ENCODE measurements at regions not wholly inside any gene's neighbourhood (a gene's known extent, or its start where the extent isn't known, plus 50 kb on each side); places are given as distances from the start of the nearest gene placed in this dataset.

GRCh38 chr12:116406529-116406928 is 129.0 kb upstream of the MED13L start:
- TF ChIP-seq TAF1 (IDR thresholded peaks at IDR 0.05; ENCODE audit: borderline replicate concordance, insufficient read depth, low read length) = no peak
- peak; percentile 37 for TF ChIP-seq FOXP2 (optimal IDR thresholded peaks at IDR 0.05; ENCODE audit: borderline replicate concordance, extremely low read depth, extremely low read length, insufficient read depth)

- TF ChIP-seq TAF1 (IDR thresholded peaks at IDR 0.05; ENCODE audit: borderline replicate concordance, insufficient read depth, low read length) = no peak
Observed at GRCh38 chr12:116408489-116409250, 131.2 kb upstream of the MED13L start.

GRCh38 chr12:116411977-116412376 is 134.5 kb upstream of the MED13L start:
- TF ChIP-seq FOXP2 (optimal IDR thresholded peaks at IDR 0.05; ENCODE audit: borderline replicate concordance, extremely low read depth, extremely low read length, insufficient read depth) (no peak), SIN3A (IDR thresholded peaks at IDR 0.05; ENCODE audit: borderline replicate concordance, insufficient read depth, low read length) (no peak), REST (IDR thresholded peaks at IDR 0.05; ENCODE audit: insufficient read depth in 1 of 2, low read depth in 2 of 2, low read length in 2 of 2) (no peak), POLR2AphosphoS5 (IDR thresholded peaks at IDR 0.05; ENCODE audit: low read depth, low read length) (no peak), TAF1 (IDR thresholded peaks at IDR 0.05; ENCODE audit: borderline replicate concordance, insufficient read depth, low read length) (no peak)

- TF ChIP-seq FOXP2 (optimal IDR thresholded peaks at IDR 0.05; ENCODE audit: borderline replicate concordance, extremely low read depth, extremely low read length, insufficient read depth) = no peak
- no peak for TF ChIP-seq TAF1 (IDR thresholded peaks at IDR 0.05; ENCODE audit: borderline replicate concordance, insufficient read depth, low read length)
- no peak for TF ChIP-seq SIN3A (IDR thresholded peaks at IDR 0.05; ENCODE audit: borderline replicate concordance, insufficient read depth, low read length)
- no peak for TF ChIP-seq POLR2AphosphoS5 (IDR thresholded peaks at IDR 0.05; ENCODE audit: low read depth, low read length)
- TF ChIP-seq REST (IDR thresholded peaks at IDR 0.05; ENCODE audit: insufficient read depth in 1 of 2, low read depth in 2 of 2, low read length in 2 of 2) = no peak
Observed at GRCh38 chr12:116414891-116415290, 137.4 kb upstream of the MED13L start.

GRCh38 chr12:116415408-116416108 is 138.1 kb upstream of the MED13L start:
- no peak for TF ChIP-seq POLR2AphosphoS5 (IDR thresholded peaks at IDR 0.05; ENCODE audit: low read depth, low read length)
- TF ChIP-seq TAF1 (IDR thresholded peaks at IDR 0.05; ENCODE audit: borderline replicate concordance, insufficient read depth, low read length) = no peak
- no peak for TF ChIP-seq SIN3A (IDR thresholded peaks at IDR 0.05; ENCODE audit: borderline replicate concordance, insufficient read depth, low read length)
- no peak for TF ChIP-seq FOXP2 (optimal IDR thresholded peaks at IDR 0.05; ENCODE audit: borderline replicate concordance, extremely low read depth, extremely low read length, insufficient read depth)
- TF ChIP-seq REST (IDR thresholded peaks at IDR 0.05; ENCODE audit: insufficient read depth in 1 of 2, low read depth in 2 of 2, low read length in 2 of 2) = no peak

- no peak for TF ChIP-seq SIN3A (IDR thresholded peaks at IDR 0.05; ENCODE audit: borderline replicate concordance, insufficient read depth, low read length)
- no peak for TF ChIP-seq TAF1 (IDR thresholded peaks at IDR 0.05; ENCODE audit: borderline replicate concordance, insufficient read depth, low read length)
- no peak for TF ChIP-seq REST (IDR thresholded peaks at IDR 0.05; ENCODE audit: insufficient read depth in 1 of 2, low read depth in 2 of 2, low read length in 2 of 2)
- no peak for TF ChIP-seq POLR2AphosphoS5 (IDR thresholded peaks at IDR 0.05; ENCODE audit: low read depth, low read length)
- TF ChIP-seq FOXP2 (optimal IDR thresholded peaks at IDR 0.05; ENCODE audit: borderline replicate concordance, extremely low read depth, extremely low read length, insufficient read depth) = no peak
Observed at GRCh38 chr12:116416166-116416565, 138.7 kb upstream of the MED13L start.

Measured in PFSK-1 (cell line).